GM12878 (cell line): ENCODE measurements at regions not wholly inside any gene's neighbourhood (a gene's known extent, or its start where the extent isn't known, plus 50 kb on each side); places are given as distances from the start of the nearest gene placed in this dataset.
A peak's percentile ranks its signal among the peaks of the same experiment; 100 is the strongest.

Experiments used
- ATAC-seq: fragments of 200-7000 bp; cut with Tn5 transposase; 3 replicates; pipeline ENCODE4 v1.9.1; 2020; ENCODE audit warnings: mild to moderate bottlenecking, moderate library complexity
- BruUV-seq: library from RNA; stranded (reverse); fragments of 400-500 nt; replicated peaks from 2 replicates; lab custom pipeline; 2021; lab: Mats Ljungman, UMichigan
- CTCF ChIA-PET: fragments of 300-600 bp; sonication (Branson Sonifier 250); formaldehyde crosslinking; extraction: SDS; loops from one replicate; lab custom pipeline; 2021; ENCODE audit warnings: inconsistent platforms; lab: Yijun Ruan, JAX
- POLR2A ChIA-PET: fragments of 350-600 bp; formaldehyde crosslinking; extraction: SDS; loops from one replicate; lab custom pipeline; 2021; ENCODE audit warnings: inconsistent platforms; lab: Charles Lee
- RAD21 ChIA-PET: fragments of 300-600 bp; sonication (Branson Sonifier 250); formaldehyde crosslinking; loops from one replicate; lab custom pipeline; 2023; ENCODE audit warnings: antibody characterized with exemption; ENCODE audit not compliant: unreplicated experiment; lab: Charles Lee
- SMC1A ChIA-PET: fragments of 300-600 bp; sonication (Branson Sonifier 250); formaldehyde crosslinking; loops from one replicate; lab custom pipeline; 2023; ENCODE audit not compliant: unreplicated experiment, uncharacterized antibody; lab: Charles Lee
- DNase-seq: peaks from one replicate; pipeline ENCODE4 v3.0.0-alpha.2; 2011; ENCODE audit warnings: low read depth, low spot score
- FAIRE-seq: peaks from 3 replicates; lab custom pipeline; 2011; peaks lifted over from hg19 to GRCh38; lab: Jason Lieb, UNC
- H2AFZ ChIP-seq: 2 replicates; pipeline ENCODE4 v1.6.0; 2011; ENCODE audit warnings: low read depth, low read length, control low read depth; ENCODE audit not compliant: control insufficient read depth
- H3K27ac ChIP-seq: 2 replicates; pipeline ENCODE4 v1.5.1; 2011; ENCODE audit warnings: control low read depth; ENCODE audit not compliant: control insufficient read depth, insufficient read depth
- H3K27me3 ChIP-seq, 2 experiments: replicated peaks in 1 of 2; 2 replicates each; pipeline versions ENCODE4 v1.6.0 to v1.6.1; 2011; ENCODE audit warnings: low read length in 1 of 2; ENCODE audit not compliant: control insufficient read depth in 2 of 2, insufficient read depth in 2 of 2
- H3K36me3 ChIP-seq, 2 experiments: 2 replicates each; pipeline ENCODE4 v1.5.1; 2011; ENCODE audit warnings: low read length in 1 of 2; ENCODE audit not compliant: control insufficient read depth in 2 of 2, insufficient read depth in 2 of 2
- H3K4me1 ChIP-seq: 2 replicates; pipeline ENCODE4 v1.6.1; 2011; ENCODE audit warnings: mild to moderate bottlenecking, low read length, moderate library complexity, mixed read lengths; ENCODE audit not compliant: control insufficient read depth, insufficient read depth
- H3K4me2 ChIP-seq: 2 replicates; pipeline ENCODE4 v1.6.0; 2011; ENCODE audit warnings: control low read depth; ENCODE audit not compliant: control insufficient read depth, insufficient read depth
- H3K4me3 ChIP-seq: fragments of 200-600 bp; sonication (generic); 2 replicates; pipeline ENCODE4 v1.5.1; 2016
- H3K79me2 ChIP-seq: 2 replicates; pipeline ENCODE4 v1.6.0; 2011; ENCODE audit warnings: low read length; ENCODE audit not compliant: control insufficient read depth, insufficient read depth
- H3K9ac ChIP-seq: 2 replicates; pipeline ENCODE4 v1.8.0; 2011; ENCODE audit warnings: low read length, control low read depth, mixed read lengths; ENCODE audit not compliant: control insufficient read depth, insufficient read depth
- H3K9me3 ChIP-seq: replicated peaks from 3 replicates; pipeline ENCODE4 v1.5.1; 2011; ENCODE audit warnings: mild to moderate bottlenecking, low read length; ENCODE audit not compliant: control insufficient read depth, insufficient read depth
- H4K20me1 ChIP-seq: 2 replicates; pipeline ENCODE4 v1.6.0; 2011; ENCODE audit not compliant: control insufficient read depth, insufficient read depth
- CBX5 ChIP-seq: sonication (generic); IDR thresholded peaks from 2 replicates; pipeline ENCODE4 v1.6.1; 2016; ENCODE audit warnings: low read depth, moderate library complexity, mild to moderate bottlenecking, inconsistent platforms
- CHD2 ChIP-seq: IDR thresholded peaks from 2 replicates; pipeline ENCODE4 v1.6.1; 2011; ENCODE audit warnings: low read depth, low read length, improper control_type of control experiment, borderline replicate concordance
- CTCF ChIP-seq, 3 experiments: IDR thresholded peaks in 2 of 3; conservative IDR thresholded peaks in 1 of 3; 2 replicates each; pipeline ENCODE4 v1.5.1; 2011; ENCODE audit warnings: low read depth in 3 of 3, low read length in 3 of 3, mild to moderate bottlenecking in 3 of 3, control low read depth in 2 of 3, moderate library complexity in 2 of 3, inconsistent platforms in 1 of 3, mixed read lengths in 1 of 3; ENCODE audit not compliant: control insufficient read depth in 2 of 3, insufficient read depth in 1 of 3; ENCODE audit errors: extremely low read depth in 1 of 3
- E2F4 ChIP-seq: IDR thresholded peaks from 2 replicates; pipeline ENCODE4 v1.6.1; 2012; ENCODE audit warnings: low read depth, low read length, improper control_type of control experiment
- EZH2 ChIP-seq: IDR thresholded peaks from 2 replicates; pipeline ENCODE4 v1.6.1; 2012; ENCODE audit warnings: low read depth, mild to moderate bottlenecking, control low read depth, inconsistent platforms, low read length, borderline replicate concordance; ENCODE audit not compliant: control insufficient read depth
- GABPA ChIP-seq: IDR thresholded peaks from 2 replicates; pipeline ENCODE4 v1.6.1; 2014; ENCODE audit warnings: antibody characterized with exemption, low read depth, mild to moderate bottlenecking, inconsistent platforms
- HDAC6 ChIP-seq: fragments of 200-600 bp; sonication (generic); IDR thresholded peaks from one replicate; pipeline ENCODE4 v1.8.0; 2017; ENCODE audit warnings: antibody characterized with exemption; ENCODE audit not compliant: unreplicated experiment
- IRF4 ChIP-seq: IDR thresholded peaks from 2 replicates; pipeline ENCODE4 v1.6.1; 2011; ENCODE audit warnings: low read depth, low read length
- KDM1A ChIP-seq: fragments of 200-600 bp; sonication (generic); IDR thresholded peaks from 2 replicates; pipeline ENCODE4 v1.6.1; 2016; ENCODE audit warnings: borderline replicate concordance
- NBN ChIP-seq: fragments of 450-650 bp; IDR thresholded peaks from 2 replicates; pipeline ENCODE4 v1.6.1; 2016
- PML ChIP-seq: IDR thresholded peaks from 2 replicates; pipeline ENCODE4 v1.6.1; 2012; ENCODE audit warnings: low read length, inconsistent platforms
- POLR2AphosphoS5 ChIP-seq: IDR thresholded peaks from 2 replicates; pipeline ENCODE4 v1.6.1; 2011; ENCODE audit warnings: mild to moderate bottlenecking, low read length, inconsistent platforms
- RUNX3 ChIP-seq: IDR thresholded peaks from 2 replicates; pipeline ENCODE4 v1.6.1; 2012; ENCODE audit warnings: low read length, inconsistent platforms
- SP1 ChIP-seq: IDR thresholded peaks from one replicate; pipeline ENCODE4 v1.6.1; 2011; ENCODE audit warnings: low read depth, low read length
- TAF1 ChIP-seq: IDR thresholded peaks from 2 replicates; pipeline ENCODE4 v1.6.1; 2011; ENCODE audit warnings: mild to moderate bottlenecking, low read depth, low read length, borderline replicate concordance
- TCF3 ChIP-seq: IDR thresholded peaks from 2 replicates; pipeline ENCODE4 v1.6.1; 2012; ENCODE audit warnings: low read depth, mild to moderate bottlenecking, low read length, borderline replicate concordance; ENCODE audit not compliant: insufficient read depth
- TCF7 ChIP-seq: IDR thresholded peaks from 2 replicates; pipeline ENCODE4 v1.6.1; 2014; ENCODE audit warnings: antibody characterized with exemption, borderline replicate concordance
- YBX1 ChIP-seq: fragments of 450-650 bp; IDR thresholded peaks from 2 replicates; pipeline ENCODE4 v1.6.1; 2016; ENCODE audit warnings: antibody characterized with exemption
- ZNF24 ChIP-seq: fragments of 450-650 bp; IDR thresholded peaks from 2 replicates; pipeline ENCODE4 v1.6.1; 2017; ENCODE audit warnings: antibody characterized with exemption, mild to moderate bottlenecking
- whole genome bisulfite sequencing: methylation state at CpG from one replicate; pipeline ENCODE4 v1.1.6; 2016; ENCODE audit warnings: low lambda C conversion rate; ENCODE audit not compliant: insufficient replicate concordance, insufficient coverage; ENCODE audit errors: missing lambda C conversion rate; 5-methylcytosine and 5-hydroxymethylcytosine counted together
- in situ Hi-C: fragments of 300-500 bp; cut with MboI; formaldehyde crosslinking; loops from 9 replicates; pipeline ENCODE4 v1.14.3; 2018; ENCODE audit warnings: mixed read lengths
- intact Hi-C: fragments of 100-400 bp; cut with micrococcal nuclease; formaldehyde crosslinking; loops from one replicate; pipeline ENCODE4 v1.14.2; 2022; ENCODE audit not compliant: unreplicated experiment
- TF ChIP-seq, protein P1 (sequence below): IDR thresholded peaks from 2 replicates; pipeline ENCODE4 v1.6.1; 2012; ENCODE audit warnings: low read depth, low read length, improper control_type of control experiment
- TF ChIP-seq, protein P2 (sequence below): fragments of 450-650 bp; IDR thresholded peaks from 2 replicates; pipeline ENCODE4 v1.6.1; 2017; ENCODE audit warnings: mild to moderate bottlenecking, moderate library complexity

DNA sequence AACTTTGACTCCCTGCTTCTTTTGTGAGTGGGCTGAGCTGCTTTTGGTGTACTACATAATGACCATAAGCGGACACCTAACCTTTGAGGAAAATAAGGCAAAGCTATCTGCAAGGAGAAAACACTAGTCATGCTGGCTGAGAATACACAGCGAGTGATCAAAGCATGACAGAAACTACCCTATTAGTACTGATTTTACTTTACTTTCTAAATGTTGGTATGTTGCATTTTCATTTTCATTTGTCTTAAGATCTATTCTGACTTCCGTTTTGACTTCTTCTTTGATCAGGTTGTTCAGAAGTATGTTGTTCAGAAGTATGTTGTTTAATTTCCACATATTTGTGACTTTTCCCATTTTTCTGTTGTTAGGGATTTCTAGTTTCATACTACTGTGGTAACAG is 361.1 kb downstream of the TRAM1L1 start:
- no TSS peak for BruUV-seq
- DNase-seq (peak; percentile 12), FAIRE-seq (peak; percentile 61), ATAC-seq (peak; percentile 93)
- H3K36me3 ChIP-seq: no peaks in the 10 kb centered on the region
- no peak overlapping the region for H3K27ac ChIP-seq
- no peaks in the 10 kb centered on the region for H3K9me3 ChIP-seq
- H3K4me2 ChIP-seq: peak overlapping the region; percentile 48; the same call in 1 of the 2 replicates
- H3K4me1 ChIP-seq: peaks cover 4% of the 10 kb centered on the region; the same call in 1 of the 2 replicates
- H3K27me3 ChIP-seq: no peaks in the 10 kb centered on the region
- 16% methylated on average over 3 of the region's 3 CpGs for WGBS
- no peak overlapping the region for H3K4me3 ChIP-seq
- no peaks in the 10 kb centered on the region for H4K20me1 ChIP-seq
- intact Hi-C loops (no loop called here), in situ Hi-C loops (no loop called here)
- no peaks in the 10 kb centered on the region for H3K79me2 ChIP-seq
- no peak overlapping the region for H3K9ac ChIP-seq
- POLR2A ChIA-PET: no interaction called here
- H2AFZ ChIP-seq: no peak overlapping the region
- CTCF ChIA-PET: no interaction called here
- RAD21 ChIA-PET: no interaction called here
- SMC1A ChIA-PET: no interaction called here
- TF ChIP-seq E2F4 (no peak), TCF3 (no peak), YBX1 (no peak), CTCF (IDR thresholded peaks at IDR 0.05 in 2 of 3, conservative IDR thresholded peaks at IDR 0.05 in 1 of 3; ENCODE audit: control insufficient read depth in 2 of 3, extremely low read depth in 1 of 3, insufficient read depth in 1 of 3, low read depth in 3 of 3, low read length in 3 of 3) (no peak), TAF1 (no peak), KDM1A (no peak), CHD2 (no peak), PML (no peak), CBX5 (no peak), NBN (no peak), IRF4 (peak; percentile 70; the same call in 1 of the 2 replicates), ZNF24 (no peak), TCF7 (peak; percentile 62; the same call in 1 of the 2 replicates), GABPA (no peak), RUNX3 (peak; percentile 32; the same call in 1 of the 2 replicates), SP1 (no peak), HDAC6 (no peak), EZH2 (no peak), POLR2AphosphoS5 (no peak)
- TF ChIP-seq, protein P1, sequence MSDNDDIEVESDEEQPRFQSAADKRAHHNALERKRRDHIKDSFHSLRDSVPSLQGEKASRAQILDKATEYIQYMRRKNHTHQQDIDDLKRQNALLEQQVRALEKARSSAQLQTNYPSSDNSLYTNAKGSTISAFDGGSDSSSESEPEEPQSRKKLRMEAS: no peak
- TF ChIP-seq, protein P2, sequence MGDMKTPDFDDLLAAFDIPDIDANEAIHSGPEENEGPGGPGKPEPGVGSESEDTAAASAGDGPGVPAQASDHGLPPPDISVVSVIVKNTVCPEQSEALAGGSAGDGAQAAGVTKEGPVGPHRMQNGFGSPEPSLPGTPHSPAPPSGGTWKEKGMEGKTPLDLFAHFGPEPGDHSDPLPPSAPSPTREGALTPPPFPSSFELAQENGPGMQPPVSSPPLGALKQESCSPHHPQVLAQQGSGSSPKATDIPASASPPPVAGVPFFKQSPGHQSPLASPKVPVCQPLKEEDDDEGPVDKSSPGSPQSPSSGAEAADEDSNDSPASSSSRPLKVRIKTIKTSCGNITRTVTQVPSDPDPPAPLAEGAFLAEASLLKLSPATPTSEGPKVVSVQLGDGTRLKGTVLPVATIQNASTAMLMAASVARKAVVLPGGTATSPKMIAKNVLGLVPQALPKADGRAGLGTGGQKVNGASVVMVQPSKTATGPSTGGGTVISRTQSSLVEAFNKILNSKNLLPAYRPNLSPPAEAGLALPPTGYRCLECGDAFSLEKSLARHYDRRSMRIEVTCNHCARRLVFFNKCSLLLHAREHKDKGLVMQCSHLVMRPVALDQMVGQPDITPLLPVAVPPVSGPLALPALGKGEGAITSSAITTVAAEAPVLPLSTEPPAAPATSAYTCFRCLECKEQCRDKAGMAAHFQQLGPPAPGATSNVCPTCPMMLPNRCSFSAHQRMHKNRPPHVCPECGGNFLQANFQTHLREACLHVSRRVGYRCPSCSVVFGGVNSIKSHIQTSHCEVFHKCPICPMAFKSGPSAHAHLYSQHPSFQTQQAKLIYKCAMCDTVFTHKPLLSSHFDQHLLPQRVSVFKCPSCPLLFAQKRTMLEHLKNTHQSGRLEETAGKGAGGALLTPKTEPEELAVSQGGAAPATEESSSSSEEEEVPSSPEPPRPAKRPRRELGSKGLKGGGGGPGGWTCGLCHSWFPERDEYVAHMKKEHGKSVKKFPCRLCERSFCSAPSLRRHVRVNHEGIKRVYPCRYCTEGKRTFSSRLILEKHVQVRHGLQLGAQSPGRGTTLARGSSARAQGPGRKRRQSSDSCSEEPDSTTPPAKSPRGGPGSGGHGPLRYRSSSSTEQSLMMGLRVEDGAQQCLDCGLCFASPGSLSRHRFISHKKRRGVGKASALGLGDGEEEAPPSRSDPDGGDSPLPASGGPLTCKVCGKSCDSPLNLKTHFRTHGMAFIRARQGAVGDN: no peak
